GM21390 (cell line): ENCODE measurements at regions not wholly inside any gene's neighbourhood (a gene's known extent, or its start where the extent isn't known, plus 50 kb on each side); places are given as distances from the start of the nearest gene placed in this dataset.
"Not testable (repeated sequence)": the region's sequence is repeated elsewhere in the genome, so short reads cannot be mapped to it uniquely, and the experiment has no call there.

Experiments
- ATAC-seq: cut with Tn5 transposase; IDR thresholded peaks from one replicate; pipeline ENCODE4 v1.9.1; 2021; ENCODE audit not compliant: unreplicated experiment

DNA sequence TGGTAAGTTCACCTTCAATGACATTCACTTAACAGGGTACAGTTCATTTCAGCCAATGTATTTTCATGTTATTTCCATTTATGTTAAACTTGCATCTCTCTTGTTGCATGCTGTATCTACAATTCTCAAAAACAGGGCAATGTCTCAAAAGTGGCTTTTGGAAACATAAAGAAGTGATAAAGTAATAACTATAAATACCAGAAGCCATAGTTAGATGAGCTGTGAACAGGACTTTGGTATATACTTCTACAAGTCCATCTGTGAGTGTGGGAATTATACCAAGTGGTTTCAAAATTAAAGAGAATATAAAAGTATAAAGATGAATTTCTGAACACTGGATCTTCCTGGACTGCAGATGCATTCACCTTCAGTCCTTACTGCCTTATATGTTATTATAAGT lies 585.4 kb upstream of the PBX1 start:
- no peak for ATAC-seq

DNA sequence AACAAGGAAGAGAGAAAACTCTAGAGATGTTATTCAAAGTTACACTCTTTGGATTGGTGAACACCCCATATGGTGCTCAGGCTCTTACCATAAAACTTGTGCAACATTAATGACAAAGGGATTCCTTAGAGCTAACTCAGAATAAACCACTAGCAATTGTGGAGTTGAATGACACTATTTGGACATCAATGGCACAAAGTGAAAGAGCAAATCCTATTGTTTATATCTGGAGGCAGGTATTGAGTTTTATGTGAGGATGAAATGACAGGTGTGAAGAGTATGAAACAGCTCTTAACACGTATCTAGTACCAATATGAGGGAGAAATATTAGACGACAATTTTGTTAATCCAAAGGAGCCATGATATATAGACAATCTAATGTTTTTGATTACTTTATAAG lies 584.9 kb upstream of the PBX1 start:
- ATAC-seq = no peak

DNA sequence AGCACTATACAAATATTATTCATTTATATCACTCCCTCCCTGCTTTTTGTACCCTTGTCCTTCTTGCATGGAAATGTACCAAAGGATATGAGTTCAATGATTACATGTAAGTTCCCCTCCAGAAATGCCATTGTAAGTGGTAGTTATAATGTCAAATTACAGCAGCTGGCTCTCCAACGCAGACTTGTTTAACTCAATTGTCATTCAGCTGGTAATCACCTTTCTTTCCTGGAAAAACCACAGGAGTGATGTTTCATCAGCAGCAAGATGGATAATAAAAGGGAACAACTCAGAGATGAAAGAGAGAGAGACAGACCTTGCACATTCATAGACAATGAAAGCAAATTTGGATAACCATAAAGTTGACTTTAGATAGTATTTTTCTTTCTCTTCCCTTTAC lies 578.6 kb upstream of the PBX1 start:
- no peak for ATAC-seq

DNA sequence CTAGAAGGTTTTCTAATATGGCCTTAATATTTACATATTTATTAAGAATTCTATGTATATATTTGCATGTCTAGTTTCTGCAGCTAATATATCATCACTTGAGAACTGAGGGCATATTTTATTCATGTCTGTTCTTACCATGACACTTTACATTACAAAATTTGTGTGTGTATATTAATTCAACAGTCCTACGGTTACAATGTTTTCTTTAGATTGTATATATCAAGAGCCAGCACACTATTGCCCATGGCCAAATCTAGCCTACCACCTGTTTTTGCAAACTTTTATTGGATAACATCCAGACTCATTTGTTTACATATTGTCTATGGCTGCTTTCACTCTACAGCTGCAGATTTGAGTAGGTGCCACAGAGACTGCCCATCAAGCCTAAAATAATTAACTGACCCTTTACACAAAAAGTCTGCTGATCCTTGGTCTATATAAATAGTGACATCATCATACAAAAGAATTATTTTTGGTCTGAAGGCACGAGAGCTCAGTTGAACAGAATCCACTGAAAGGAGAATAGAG lies 577.4 kb upstream of the PBX1 start:
- no peak for ATAC-seq

DNA sequence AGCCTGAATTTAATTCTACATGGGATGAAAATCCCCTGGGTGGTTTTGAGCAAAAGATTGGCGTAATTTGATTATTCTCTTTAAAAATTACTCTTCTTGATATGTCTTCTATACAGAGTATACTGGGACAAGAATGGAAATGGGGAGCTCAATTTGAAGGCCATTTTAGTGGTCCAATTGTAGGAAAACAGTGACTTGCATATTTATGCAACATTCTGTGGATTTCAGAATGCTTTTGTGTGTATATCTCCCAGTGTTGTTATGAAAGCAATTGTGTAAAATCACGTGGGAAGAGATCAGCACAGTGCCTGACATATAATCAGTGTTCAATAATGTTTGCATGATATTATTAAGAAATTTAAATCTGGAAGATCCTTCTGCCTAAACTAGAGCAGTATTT lies 575.9 kb upstream of the PBX1 start:
- ATAC-seq = no peak

DNA sequence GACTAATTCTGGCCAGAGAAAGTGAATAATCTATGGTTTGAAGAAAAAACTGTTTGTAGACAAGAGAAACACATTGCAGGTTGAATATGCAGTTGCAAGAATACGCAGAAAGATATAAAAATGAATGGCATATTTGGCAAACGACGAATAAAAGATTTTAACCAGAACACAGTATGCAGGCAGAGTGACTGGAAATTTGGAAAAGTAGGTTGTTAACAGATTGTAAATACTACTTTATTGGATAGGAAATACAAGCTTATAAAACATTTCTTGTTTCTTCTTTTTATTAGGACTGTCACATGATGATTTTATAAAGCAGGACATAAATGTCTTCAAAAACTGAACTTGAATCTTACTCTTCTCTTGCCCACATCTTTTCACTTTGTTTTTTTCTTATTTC lies 573.3 kb upstream of the PBX1 start:
- no peak for ATAC-seq

DNA sequence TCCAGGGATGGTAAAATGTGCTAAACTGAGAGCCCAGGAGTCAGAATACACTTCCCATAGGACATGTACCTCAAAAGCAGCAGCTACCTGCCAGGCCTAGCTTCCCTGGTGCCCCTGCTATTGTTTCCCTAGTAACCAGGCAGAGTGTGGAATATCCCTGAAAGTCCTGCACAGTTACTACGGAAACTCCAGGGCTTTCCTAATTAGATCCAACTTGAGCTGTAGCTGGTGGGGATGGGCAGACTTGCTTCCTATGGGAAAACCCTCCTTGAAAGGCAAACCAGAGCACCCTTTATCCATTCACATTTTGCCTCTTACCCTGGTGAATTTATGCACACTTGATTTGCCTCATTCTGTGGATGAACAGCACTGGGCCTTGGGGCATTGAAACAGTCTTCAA lies 559.9 kb upstream of the PBX1 start:
- ATAC-seq = no peak

DNA sequence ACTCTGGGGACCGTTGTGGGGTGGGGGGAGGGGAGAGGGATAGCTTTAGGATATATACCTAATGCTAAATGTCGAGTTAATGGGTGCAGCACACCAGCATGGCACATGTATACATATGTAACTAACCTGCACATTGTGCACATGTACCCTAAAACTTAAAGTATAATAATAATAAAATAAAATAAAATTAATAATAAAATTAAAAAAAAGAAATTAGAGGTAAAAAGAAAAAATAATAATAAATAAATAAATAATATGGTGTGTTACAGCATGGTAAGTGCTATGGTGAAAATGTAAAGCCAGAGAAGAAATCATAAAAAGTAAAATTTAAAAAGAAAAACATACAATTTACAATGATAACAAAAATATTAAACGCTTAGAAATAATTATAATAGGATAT lies 552.8 kb upstream of the PBX1 start:
- not testable (repeated sequence) for ATAC-seq

DNA sequence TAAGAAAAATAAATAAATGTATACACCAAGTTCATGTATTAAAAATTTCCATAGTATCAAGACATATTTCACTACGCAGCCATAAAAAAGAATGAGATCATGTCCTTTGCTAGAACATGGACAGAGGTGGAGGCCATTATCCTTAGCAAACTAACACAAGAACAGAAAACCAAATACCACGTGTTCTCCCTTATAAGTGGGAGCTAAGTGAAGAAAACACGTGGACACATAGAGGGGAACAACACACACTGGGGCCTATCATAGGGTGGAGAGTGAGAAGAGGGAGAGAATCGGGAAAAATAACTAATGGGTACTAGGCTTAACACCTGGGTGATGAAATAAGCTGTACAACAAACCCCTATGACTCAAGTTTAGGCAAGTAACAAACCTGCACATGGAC lies 552.4 kb upstream of the PBX1 start:
- ATAC-seq = no peak

DNA sequence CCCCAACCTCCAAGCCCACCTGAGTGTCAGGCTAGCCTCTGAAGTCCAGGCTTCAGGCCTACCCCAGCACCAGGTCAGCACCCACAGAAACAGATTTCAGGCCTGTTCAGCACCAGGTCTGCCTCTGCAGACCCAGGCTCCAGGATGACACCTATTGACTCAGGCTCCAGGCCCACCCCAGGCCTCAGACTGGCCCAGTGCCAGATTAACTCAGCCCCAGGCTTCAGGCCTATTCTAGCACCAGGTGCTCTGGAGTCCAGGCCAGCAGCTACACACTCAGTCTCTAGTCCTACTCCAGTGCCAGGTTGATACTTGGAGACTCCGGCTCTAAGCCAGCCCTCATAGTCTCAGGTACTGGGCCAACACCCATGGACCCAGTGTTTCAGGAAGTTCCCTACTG lies 541.7 kb upstream of the PBX1 start:
- ATAC-seq = no peak

DNA sequence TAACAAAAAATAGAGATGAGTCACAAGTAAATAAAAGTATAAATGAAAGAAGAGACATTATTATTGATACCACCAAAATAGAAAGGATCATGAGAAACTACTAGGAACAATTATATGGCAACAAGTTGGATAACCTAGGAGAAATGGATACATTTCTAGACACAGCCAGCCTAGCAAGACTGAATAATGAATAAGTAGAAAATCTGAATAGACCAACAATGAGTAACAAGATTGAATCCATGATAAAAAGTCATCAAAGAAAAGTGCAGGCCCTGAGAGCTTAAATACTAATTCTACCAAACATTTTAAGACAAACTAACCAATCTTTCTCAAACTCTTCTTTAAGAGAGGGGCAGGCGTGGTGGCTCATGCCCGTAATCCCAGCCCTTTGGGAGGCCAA lies 538.6 kb upstream of the PBX1 start:
- ATAC-seq = no peak

DNA sequence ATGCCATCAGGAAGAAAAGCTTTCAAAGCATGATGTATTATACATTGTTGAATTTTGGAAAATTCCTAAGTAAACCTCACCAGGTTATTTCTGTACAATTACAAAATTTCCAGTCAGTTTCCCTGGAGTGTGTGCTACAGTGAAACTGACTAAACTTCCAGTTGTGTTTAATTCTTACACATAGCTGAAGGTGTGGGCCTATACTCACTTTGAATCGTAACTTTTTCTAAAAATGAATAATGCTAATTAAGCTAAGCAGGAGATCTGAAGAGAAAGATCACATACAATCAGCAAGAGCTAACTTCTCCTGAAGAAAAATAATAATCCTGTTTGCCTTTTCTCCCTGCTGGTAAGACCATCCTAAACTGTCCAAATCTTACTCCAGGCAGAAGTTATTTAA lies 537.2 kb upstream of the PBX1 start:
- no peak for ATAC-seq

DNA sequence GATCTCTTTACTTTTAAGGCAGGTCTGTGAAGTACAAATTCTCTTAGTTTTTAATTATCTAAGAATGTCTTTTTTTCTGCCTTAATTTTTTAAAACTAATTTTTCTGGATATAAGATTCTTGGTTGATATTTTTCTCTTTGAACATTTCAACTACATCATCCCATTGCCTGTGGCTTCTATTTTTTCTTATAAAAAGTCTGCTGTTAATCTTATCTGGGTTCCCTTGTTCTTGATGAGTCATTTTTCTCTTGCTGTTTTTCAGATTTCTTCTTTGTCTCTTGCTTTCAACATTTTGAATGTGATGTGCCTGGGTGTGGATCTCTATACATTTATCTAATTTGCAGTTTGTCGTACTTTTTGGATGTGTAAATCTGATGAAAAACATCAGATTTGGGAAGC lies 525.2 kb upstream of the PBX1 start:
- no peak for ATAC-seq

DNA sequence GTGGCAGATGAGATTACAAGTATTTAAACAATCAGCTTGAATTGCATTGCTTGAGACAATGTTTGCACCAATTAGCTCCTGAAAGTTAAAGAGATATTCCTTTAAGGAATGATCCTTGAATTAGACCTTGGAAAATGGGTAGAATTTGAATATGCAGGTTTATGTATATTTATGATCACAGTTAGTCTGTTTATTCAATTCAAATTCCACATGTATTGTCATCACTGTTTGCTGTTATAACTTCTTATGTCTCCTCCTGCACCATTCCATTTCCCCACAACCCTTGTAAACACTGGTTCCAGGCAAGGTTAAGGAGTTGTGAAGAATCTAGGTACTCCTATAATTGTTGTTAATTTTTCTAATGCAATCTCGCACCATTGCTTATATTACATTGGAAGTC lies 518.2 kb upstream of the PBX1 start:
- no peak for ATAC-seq

DNA sequence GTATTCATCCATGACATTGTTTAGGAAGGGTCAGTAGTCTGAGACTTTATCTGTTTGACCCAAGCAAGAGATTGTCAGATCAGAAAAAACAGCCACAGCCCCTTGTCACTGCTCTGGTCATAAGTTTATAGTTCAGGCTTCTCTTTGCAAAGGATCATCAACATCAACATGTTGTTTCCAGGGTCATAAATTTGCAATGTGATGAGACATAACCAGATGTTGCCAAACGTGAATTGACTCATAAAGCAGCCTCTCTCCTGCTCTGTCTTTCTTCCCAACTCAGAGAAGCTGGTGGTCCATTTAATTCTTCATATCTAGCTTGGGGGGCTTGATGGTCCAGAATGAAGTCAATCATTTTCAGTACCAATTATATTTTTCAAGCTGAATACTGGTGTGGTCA lies 507.2 kb upstream of the PBX1 start:
- ATAC-seq = no peak

DNA sequence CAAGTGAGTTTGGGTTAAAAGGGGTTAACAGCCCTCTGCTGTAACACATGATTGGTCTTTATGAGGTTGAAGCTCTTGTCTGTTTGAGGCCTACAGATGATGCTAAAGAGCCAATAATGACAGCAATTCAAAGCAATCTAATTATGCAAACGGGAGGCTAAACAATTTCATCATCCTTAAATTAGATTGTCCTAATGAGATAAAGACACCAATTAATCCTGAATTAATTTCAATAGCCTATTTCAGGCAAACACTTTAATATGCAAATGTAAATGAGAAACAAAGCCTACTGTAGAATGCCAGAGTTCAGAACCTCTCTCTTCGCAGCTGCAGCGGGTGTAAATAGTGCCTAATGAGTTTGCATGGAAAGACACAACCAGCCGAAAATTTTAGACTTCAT lies 504.7 kb upstream of the PBX1 start:
- no peak for ATAC-seq

DNA sequence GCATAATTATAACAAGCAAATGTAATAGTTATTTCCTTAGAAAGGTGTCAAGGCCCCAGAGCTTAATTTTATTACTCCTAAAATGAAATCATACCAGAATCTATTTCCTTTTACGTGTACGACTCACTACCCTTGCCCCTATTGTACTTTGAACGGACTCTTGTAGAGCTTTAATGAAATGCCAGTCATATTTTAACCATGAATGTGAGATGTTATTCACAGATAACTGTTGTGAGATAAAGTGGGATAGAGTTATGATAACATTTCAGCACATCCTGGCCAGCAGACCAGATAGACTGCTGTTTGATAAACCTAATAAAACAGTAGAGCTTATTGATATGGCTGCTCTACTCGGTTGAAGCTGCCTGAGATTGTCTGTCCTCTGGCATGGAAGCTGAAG lies 500.8 kb upstream of the PBX1 start:
- no peak for ATAC-seq

DNA sequence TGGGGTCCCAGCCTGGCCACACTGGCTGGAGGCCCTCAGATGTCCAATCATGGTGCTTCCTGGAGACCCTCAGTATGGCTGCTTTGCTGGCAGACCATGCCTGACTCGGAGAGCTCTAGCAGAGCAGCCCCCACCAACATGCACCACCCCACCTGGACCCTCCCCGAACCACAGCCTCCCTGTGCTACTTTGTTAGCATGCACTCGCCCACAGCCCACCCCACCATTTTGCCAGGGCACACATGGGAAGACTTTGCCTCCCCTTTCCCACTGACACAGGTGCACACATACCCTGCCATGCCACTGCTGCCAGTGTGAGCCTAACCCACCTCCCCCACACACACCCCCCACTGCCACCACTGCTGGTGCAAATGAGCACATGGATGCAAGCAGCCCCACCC lies 497.5 kb upstream of the PBX1 start:
- no peak for ATAC-seq

DNA sequence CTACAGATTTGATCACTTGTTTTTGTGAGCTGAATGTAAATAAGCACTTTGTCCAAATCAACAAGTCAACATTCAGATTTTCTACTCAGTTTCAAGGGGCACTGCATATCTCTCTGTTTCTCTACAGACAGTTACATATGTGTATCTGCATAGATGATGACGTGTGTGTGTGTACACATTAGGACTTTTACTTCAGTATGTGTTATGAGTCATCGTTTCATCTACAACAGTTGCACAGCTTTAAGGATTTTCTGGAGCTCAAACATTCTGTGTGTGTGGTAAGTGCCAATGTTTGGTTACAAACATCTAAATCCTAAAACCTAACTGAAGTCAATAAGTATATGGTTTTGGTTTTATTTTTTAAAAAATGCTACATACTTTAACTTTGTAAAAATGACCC lies 494.5 kb upstream of the PBX1 start:
- ATAC-seq = no peak

DNA sequence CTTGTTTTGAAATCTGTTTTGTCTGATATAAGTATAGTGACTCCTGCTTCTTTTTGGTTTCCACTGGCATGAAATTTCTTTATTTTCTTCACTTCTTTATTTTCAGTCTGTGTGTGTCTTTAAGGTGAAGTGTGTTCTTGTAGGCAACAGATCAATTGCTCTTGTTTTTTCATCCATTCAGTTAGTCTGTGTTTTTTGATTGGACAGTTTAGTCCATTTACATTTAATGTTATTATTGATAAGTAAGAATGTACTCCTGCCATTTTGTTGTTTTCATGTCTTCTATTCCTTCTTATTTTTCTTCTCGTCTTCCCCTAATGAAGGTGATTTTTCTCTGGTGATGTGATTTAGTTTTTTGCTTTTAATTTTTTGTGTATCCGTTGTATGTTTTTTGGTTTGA lies 487.7 kb upstream of the PBX1 start:
- no peak for ATAC-seq

DNA sequence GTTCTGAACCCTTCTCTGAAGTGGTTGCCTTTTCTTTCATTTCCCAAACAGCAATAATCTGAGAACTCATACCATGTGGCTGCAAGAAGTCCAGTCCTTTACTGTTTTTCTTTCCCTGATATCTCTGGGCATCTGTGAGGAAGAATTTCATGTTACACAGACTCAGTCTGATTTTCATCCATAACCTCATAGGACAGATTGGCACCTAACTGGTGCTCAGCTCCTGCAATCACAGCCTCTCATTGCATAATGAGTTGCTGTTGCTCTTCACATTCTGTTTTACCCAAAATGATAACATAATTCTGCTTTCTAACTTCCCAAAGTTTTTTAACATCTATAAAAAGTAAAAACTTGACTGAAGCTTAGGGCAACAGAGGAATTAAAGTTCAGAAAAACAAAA lies 472.2 kb upstream of the PBX1 start:
- no peak for ATAC-seq

DNA sequence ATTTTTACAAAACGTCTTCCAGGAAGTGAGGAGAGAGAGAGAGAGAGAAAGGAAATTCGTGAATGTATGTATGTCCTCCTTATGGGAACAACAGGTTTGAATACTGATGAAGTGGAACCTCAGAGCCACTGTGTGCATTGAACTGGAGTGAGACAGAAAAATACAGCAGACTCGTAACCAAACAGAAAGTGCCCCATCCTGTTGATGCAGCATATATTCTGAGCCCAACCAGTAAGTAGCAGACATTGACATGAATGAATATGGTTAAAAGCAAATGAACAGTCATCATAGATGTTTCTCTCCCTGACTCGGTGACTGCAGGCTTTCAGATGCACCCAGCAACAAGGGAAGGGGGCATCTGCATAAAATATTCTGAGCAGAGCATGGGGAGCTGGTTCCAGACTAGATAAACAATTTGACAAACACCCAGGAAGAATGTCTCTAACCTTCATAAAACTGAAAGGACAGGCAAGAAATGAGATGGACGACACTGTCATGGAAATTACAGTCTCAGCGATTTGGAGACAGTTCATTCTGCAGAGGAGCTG lies 471.0 kb upstream of the PBX1 start:
- ATAC-seq = no peak

DNA sequence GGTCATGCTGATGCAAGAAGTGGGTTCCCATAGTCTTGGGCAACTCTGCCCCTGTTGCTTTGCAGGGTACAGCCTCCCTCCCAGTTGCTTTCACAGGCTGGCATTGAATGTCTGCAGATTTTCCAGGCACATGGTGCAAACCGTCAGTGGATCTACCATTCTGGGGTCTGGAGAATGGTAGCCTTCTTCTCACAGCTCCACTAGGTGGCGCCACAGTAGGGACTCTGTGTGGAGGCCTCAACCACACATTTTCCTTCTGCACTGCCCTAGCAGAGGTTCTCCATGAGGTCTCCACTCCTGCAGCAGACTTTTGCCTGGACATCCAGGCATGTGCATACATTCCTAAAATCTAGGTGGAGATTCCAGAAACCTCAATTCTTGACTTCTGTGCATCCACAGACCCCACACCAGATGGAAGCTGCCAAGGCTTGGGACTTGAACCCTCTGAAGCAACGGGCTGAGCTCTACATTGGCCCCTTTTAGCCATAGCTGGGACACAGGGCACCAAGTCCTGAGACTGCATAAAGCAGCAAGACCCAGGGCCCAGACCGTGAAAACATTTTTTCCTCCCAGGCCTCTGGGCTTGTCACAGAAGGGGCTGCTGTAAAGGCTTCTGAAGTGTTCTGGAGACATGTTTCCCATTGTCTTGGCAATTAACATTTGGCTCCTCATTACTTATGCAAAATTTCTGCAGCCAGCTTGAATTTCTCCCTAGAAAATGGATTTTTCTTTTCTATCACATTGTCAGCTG lies 466.2 kb upstream of the PBX1 start:
- no peak for ATAC-seq
